DOHH2 (cell line): ENCODE measurements at regions not wholly inside any gene's neighbourhood (a gene's known extent, or its start where the extent isn't known, plus 50 kb on each side); places are given as distances from the start of the nearest gene placed in this dataset.

Source experiments
- EZH2phosphoT487 ChIP-seq: fragments of 200-600 bp; sonication (generic); IDR thresholded peaks from 2 replicates; pipeline ENCODE4 v1.6.1; 2017; ENCODE audit warnings: borderline replicate concordance, mild to moderate bottlenecking, antibody characterized with exemption, low read length, moderate library complexity, mixed read lengths
- TF ChIP-seq, protein P1 (sequence below): fragments of 200-600 bp; sonication (generic); IDR thresholded peaks from one replicate; pipeline ENCODE4 v1.5.1; 2014; ENCODE audit warnings: antibody characterized with exemption, mild to moderate bottlenecking, low read depth, low read length; ENCODE audit not compliant: poor library complexity, severe bottlenecking

DNA sequence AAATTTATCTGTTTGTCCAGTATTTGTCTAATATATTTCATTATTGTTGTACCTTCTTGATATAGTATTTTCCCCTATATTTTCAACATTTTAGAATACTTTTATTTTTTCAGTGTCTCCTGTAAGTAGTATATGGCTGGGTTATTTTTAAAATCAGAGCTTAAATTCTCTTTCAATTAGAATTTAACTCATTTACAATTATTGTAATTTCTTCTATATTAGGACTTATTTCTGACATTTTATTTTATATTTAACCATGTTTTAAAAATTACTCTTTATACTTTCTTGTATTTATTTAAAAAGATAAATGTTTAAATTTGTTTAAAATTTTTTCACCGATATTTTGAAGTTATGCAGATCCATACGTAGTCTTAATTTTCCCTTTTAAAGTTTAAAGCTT is 220.0 kb upstream of the NPVF start:
- TF ChIP-seq, protein P1, sequence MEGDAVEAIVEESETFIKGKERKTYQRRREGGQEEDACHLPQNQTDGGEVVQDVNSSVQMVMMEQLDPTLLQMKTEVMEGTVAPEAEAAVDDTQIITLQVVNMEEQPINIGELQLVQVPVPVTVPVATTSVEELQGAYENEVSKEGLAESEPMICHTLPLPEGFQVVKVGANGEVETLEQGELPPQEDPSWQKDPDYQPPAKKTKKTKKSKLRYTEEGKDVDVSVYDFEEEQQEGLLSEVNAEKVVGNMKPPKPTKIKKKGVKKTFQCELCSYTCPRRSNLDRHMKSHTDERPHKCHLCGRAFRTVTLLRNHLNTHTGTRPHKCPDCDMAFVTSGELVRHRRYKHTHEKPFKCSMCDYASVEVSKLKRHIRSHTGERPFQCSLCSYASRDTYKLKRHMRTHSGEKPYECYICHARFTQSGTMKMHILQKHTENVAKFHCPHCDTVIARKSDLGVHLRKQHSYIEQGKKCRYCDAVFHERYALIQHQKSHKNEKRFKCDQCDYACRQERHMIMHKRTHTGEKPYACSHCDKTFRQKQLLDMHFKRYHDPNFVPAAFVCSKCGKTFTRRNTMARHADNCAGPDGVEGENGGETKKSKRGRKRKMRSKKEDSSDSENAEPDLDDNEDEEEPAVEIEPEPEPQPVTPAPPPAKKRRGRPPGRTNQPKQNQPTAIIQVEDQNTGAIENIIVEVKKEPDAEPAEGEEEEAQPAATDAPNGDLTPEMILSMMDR: no peak
- no peak for TF ChIP-seq EZH2phosphoT487
